ENCODE measurements at regions not wholly inside any gene's neighbourhood (a gene's known extent, or its start where the extent isn't known, plus 50 kb on each side); places are given as distances from the start of the nearest gene placed in this dataset.

- H3K9me3 Mint-ChIP-seq, result no peaks in the 10 kb centered on the region
- H3K4me3 Mint-ChIP-seq, result no peak overlapping the region
- H3K36me3 Mint-ChIP-seq, result no peaks in the 10 kb centered on the region
- ATAC-seq, result no peak
- H3K27ac Mint-ChIP-seq, result no peak overlapping the region
- no peaks in the 10 kb centered on the region for H3K4me1 Mint-ChIP-seq (ENCODE audit: low read depth in 2 of 2)
- no peaks in the 10 kb centered on the region for H3K27me3 Mint-ChIP-seq
- DNase-seq (ENCODE audit: low spot score), result no peak
Observed at GRCh38 chr7:340979-341694, 51.2 kb downstream of the FOXL3 start.

GRCh38 chr7:341841-342638, 52.1 kb downstream of the FOXL3 start:
- H3K27ac Mint-ChIP-seq, result no peak overlapping the region
- no peak for DNase-seq (ENCODE audit: low spot score)
- H3K9me3 Mint-ChIP-seq, result no peaks in the 10 kb centered on the region
- H3K4me3 Mint-ChIP-seq, result no peak overlapping the region
- no peaks in the 10 kb centered on the region for H3K36me3 Mint-ChIP-seq
- no peaks in the 10 kb centered on the region for H3K27me3 Mint-ChIP-seq
- no peak for ATAC-seq
- no peaks in the 10 kb centered on the region for H3K4me1 Mint-ChIP-seq (ENCODE audit: low read depth in 2 of 2)

- Mint-ChIP-seq H3K4me3 (no peak overlapping the region), H3K27ac (no peak overlapping the region), H3K9me3 (no peaks in the 10 kb centered on the region), H3K27me3 (no peaks in the 10 kb centered on the region), H3K4me1 (ENCODE audit: low read depth in 2 of 2) (no peaks in the 10 kb centered on the region), H3K36me3 (no peaks in the 10 kb centered on the region)
- DNase-seq (ENCODE audit: low spot score) (no peak), ATAC-seq (no peak)
Observed at GRCh38 chr7:342681-343216, 52.8 kb downstream of the FOXL3 start.

GRCh38 chr7:343227-343822, 53.4 kb downstream of the FOXL3 start:
- no peak overlapping the region for H3K4me3 Mint-ChIP-seq
- no peaks in the 10 kb centered on the region for H3K36me3 Mint-ChIP-seq
- no peaks in the 10 kb centered on the region for H3K4me1 Mint-ChIP-seq (ENCODE audit: low read depth in 2 of 2)
- no peaks in the 10 kb centered on the region for H3K9me3 Mint-ChIP-seq
- DNase-seq (ENCODE audit: low spot score) (no peak), ATAC-seq (no peak)
- no peaks in the 10 kb centered on the region for H3K27me3 Mint-ChIP-seq
- H3K27ac Mint-ChIP-seq, result no peak overlapping the region

GRCh38 chr7:343864-344607, 54.1 kb downstream of the FOXL3 start:
- ATAC-seq (no peak), DNase-seq (ENCODE audit: low spot score) (no peak)
- H3K9me3 Mint-ChIP-seq, result no peaks in the 10 kb centered on the region
- no peaks in the 10 kb centered on the region for H3K27me3 Mint-ChIP-seq
- no peak overlapping the region for H3K4me3 Mint-ChIP-seq
- no peaks in the 10 kb centered on the region for H3K4me1 Mint-ChIP-seq (ENCODE audit: low read depth in 2 of 2)
- no peak overlapping the region for H3K27ac Mint-ChIP-seq
- no peaks in the 10 kb centered on the region for H3K36me3 Mint-ChIP-seq

GRCh38 chr7:344608-344994, 54.6 kb downstream of the FOXL3 start:
- Mint-ChIP-seq H3K27me3 (no peaks in the 10 kb centered on the region), H3K27ac (no peak overlapping the region), H3K4me3 (no peak overlapping the region), H3K4me1 (ENCODE audit: low read depth in 2 of 2) (no peaks in the 10 kb centered on the region), H3K36me3 (no peaks in the 10 kb centered on the region), H3K9me3 (no peaks in the 10 kb centered on the region)
- ATAC-seq, result no peak
- DNase-seq (ENCODE audit: low spot score), result no peak

GRCh38 chr7:346116-346898, 56.3 kb downstream of the FOXL3 start:
- no peaks in the 10 kb centered on the region for H3K36me3 Mint-ChIP-seq
- H3K4me1 Mint-ChIP-seq (ENCODE audit: low read depth in 2 of 2), result no peaks in the 10 kb centered on the region
- no peaks in the 10 kb centered on the region for H3K9me3 Mint-ChIP-seq
- no peak overlapping the region for H3K27ac Mint-ChIP-seq
- no peak for DNase-seq (ENCODE audit: low spot score)
- H3K4me3 Mint-ChIP-seq, result no peak overlapping the region
- ATAC-seq, result no peak
- no peaks in the 10 kb centered on the region for H3K27me3 Mint-ChIP-seq

GRCh38 chr7:347001-347590, 57.1 kb downstream of the FOXL3 start:
- DNase-seq (ENCODE audit: low spot score) (no peak), ATAC-seq (no peak)
- Mint-ChIP-seq H3K4me1 (ENCODE audit: low read depth in 2 of 2) (peaks cover 6% of the 10 kb centered on the region in 2 donors), H3K4me3 (no peak overlapping the region), H3K27me3 (no peaks in the 10 kb centered on the region), H3K27ac (no peak overlapping the region), H3K9me3 (no peaks in the 10 kb centered on the region), H3K36me3 (no peaks in the 10 kb centered on the region)

- no peak overlapping the region for H3K4me3 Mint-ChIP-seq
- H3K36me3 Mint-ChIP-seq, result no peaks in the 10 kb centered on the region
- no peaks in the 10 kb centered on the region for H3K9me3 Mint-ChIP-seq
- H3K4me1 Mint-ChIP-seq (ENCODE audit: low read depth in 2 of 2), result peaks cover 10 to 13% of the 10 kb centered on the region in 2 donors
- ATAC-seq (no peak), DNase-seq (ENCODE audit: low spot score) (no peak)
- H3K27ac Mint-ChIP-seq, result no peak overlapping the region
- peaks cover 0 to 3% of the 10 kb centered on the region in 2 donors for H3K27me3 Mint-ChIP-seq
Observed at GRCh38 chr7:347644-348479, 57.9 kb downstream of the FOXL3 start.

GRCh38 chr7:348480-348844, 58.5 kb downstream of the FOXL3 start:
- peaks cover 10 to 13% of the 10 kb centered on the region in 2 donors for H3K4me1 Mint-ChIP-seq (ENCODE audit: low read depth in 2 of 2)
- no peak for DNase-seq (ENCODE audit: low spot score)
- no peak overlapping the region for H3K27ac Mint-ChIP-seq
- peaks cover 0 to 3% of the 10 kb centered on the region in 2 donors for H3K27me3 Mint-ChIP-seq
- H3K36me3 Mint-ChIP-seq, result no peaks in the 10 kb centered on the region
- no peaks in the 10 kb centered on the region for H3K9me3 Mint-ChIP-seq
- H3K4me3 Mint-ChIP-seq, result no peak overlapping the region
- ATAC-seq, result no peak

- H3K27ac Mint-ChIP-seq, result no peak overlapping the region
- H3K4me1 Mint-ChIP-seq (ENCODE audit: low read depth in 2 of 2), result peaks cover 10 to 13% of the 10 kb centered on the region in 2 donors
- H3K27me3 Mint-ChIP-seq, result peaks cover 0 to 3% of the 10 kb centered on the region in 2 donors
- no peaks in the 10 kb centered on the region for H3K36me3 Mint-ChIP-seq
- DNase-seq (ENCODE audit: low spot score) (no peak), ATAC-seq (peak in 1 of 2 donors; percentile 10)
- no peak overlapping the region for H3K4me3 Mint-ChIP-seq
- no peaks in the 10 kb centered on the region for H3K9me3 Mint-ChIP-seq
Observed at GRCh38 chr7:348962-349743, 59.2 kb downstream of the FOXL3 start.

Data from natural killer cell treated with Interleukin-12 subunit alpha and Interleukin-12 subunit beta and Interleukin-15 and Interleukin-18, amount 100 ng/mL, for 72 hours (primary cell).